ENCODE measurements at regions not wholly inside any gene's neighbourhood (a gene's known extent, or its start where the extent isn't known, plus 50 kb on each side); places are given as distances from the start of the nearest gene placed in this dataset.

DNA sequence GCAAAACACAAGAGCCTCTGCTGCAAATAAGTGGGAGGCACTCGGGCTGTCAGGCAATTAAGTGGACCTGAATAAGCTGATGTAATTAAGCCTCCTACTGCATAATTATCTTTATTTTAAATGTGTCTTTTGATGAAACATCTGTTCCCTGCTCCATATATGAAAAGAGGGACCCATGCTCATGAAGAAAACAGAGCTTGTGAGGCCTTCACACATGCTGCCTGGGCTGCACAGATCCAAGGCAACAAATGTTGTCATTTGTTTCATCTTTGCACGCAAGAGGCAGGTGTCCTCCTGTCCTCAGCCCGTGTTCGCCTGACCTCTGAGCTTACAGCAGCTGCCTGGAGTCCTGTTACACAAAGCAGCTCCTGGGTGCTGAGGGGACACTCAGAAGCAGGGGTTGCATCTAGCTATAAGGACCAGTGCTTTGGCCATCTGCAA, 381.1 kb downstream of the ZNF608 start:
- Histone ChIP-seq H3K4me2 (ENCODE audit: low read length) (no peak overlapping the region), H3K4me3 (ENCODE audit: low read length) (no peak overlapping the region), H3K4me1 (ENCODE audit: control insufficient read depth, insufficient read depth, low read length) (no peaks in the 10 kb centered on the region), H3K9ac (ENCODE audit: low read depth, low read length) (no peak overlapping the region), H3K9me3 (replicated peaks; ENCODE audit: low read length) (no peaks in the 10 kb centered on the region), H3K27me3 (ENCODE audit: control insufficient read depth, insufficient read depth, low read length) (no peaks in the 10 kb centered on the region), H3K36me3 (ENCODE audit: insufficient read depth, low read length) (no peaks in the 10 kb centered on the region)

DNA sequence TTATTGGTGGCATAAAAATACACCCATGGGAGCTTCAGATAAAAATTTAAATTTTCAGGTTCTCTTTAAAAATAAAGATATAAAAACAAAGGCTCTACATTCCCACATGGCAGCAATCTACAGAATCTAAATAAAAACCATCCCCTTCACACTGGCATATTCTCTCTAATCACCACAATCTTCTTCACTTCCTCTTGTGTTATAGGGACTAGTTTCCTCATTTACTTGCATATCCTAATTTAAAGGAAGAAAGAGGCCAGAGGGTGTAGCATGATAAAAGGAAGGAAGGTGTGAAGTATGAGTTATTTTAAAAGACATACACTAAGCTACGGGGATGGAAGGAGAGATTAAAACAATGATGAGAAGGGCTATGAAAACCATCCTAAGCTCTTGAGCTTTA, 390.5 kb downstream of the ZNF608 start:
- Histone ChIP-seq H3K4me1 (ENCODE audit: control insufficient read depth, insufficient read depth, low read length) (no peaks in the 10 kb centered on the region), H3K27me3 (ENCODE audit: control insufficient read depth, insufficient read depth, low read length) (no peaks in the 10 kb centered on the region), H3K36me3 (ENCODE audit: insufficient read depth, low read length) (no peaks in the 10 kb centered on the region), H3K9ac (ENCODE audit: low read depth, low read length) (no peak overlapping the region), H3K4me3 (ENCODE audit: low read length) (no peak overlapping the region), H3K9me3 (replicated peaks; ENCODE audit: low read length) (no peaks in the 10 kb centered on the region), H3K4me2 (ENCODE audit: low read length) (no peak overlapping the region)

DNA sequence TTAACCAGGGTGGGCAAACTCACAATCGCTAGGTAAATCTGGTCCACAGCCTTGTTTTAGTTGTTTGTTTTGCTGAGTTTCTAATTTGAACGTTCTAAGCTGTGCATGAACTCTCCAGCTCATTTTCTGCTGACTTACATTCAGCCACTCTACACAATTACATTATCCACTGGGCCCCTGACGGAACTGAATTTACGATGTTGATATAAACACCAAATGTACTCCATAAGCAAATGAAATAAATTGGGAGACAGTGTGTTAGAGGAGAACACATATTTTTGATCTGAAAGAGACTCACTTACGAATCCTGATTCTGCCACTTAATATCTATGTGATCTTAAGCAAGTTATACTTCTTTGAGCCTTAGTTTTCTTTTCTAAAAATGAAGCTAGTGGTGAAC, 393.4 kb downstream of the ZNF608 start:
- H3K27me3 ChIP-seq (ENCODE audit: control insufficient read depth, insufficient read depth, low read length): no peaks in the 10 kb centered on the region
- no peaks in the 10 kb centered on the region for H3K36me3 ChIP-seq (ENCODE audit: insufficient read depth, low read length)
- no peak overlapping the region for H3K4me3 ChIP-seq (ENCODE audit: low read length)
- H3K4me2 ChIP-seq (ENCODE audit: low read length): no peak overlapping the region
- H3K9me3 ChIP-seq (replicated peaks; ENCODE audit: low read length): no peaks in the 10 kb centered on the region
- H3K9ac ChIP-seq (ENCODE audit: low read depth, low read length): no peak overlapping the region
- no peaks in the 10 kb centered on the region for H3K4me1 ChIP-seq (ENCODE audit: control insufficient read depth, insufficient read depth, low read length)

DNA sequence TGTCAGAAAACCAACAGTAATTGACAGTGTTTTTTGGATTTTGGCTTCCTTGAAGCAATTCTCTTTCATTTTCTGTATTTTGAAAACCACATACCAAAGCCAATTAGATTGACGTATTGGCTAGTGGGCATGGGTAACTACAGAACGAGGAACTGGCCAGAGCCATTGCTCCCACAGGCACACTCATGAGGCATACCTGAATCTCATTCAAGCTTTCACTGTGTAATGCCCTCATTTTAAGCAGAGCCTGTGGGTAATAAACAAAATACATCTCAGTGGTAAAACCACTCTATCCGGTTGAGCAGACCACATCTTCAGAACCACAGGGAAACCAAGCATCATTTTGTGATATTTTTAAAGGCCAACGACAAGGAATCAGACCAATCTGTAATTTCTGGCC, 394.1 kb downstream of the ZNF608 start:
- Histone ChIP-seq H3K9ac (ENCODE audit: low read depth, low read length) (no peak overlapping the region), H3K4me1 (ENCODE audit: control insufficient read depth, insufficient read depth, low read length) (no peaks in the 10 kb centered on the region), H3K4me3 (ENCODE audit: low read length) (no peak overlapping the region), H3K4me2 (ENCODE audit: low read length) (no peak overlapping the region), H3K9me3 (replicated peaks; ENCODE audit: low read length) (no peaks in the 10 kb centered on the region), H3K36me3 (ENCODE audit: insufficient read depth, low read length) (no peaks in the 10 kb centered on the region), H3K27me3 (ENCODE audit: control insufficient read depth, insufficient read depth, low read length) (no peaks in the 10 kb centered on the region)

DNA sequence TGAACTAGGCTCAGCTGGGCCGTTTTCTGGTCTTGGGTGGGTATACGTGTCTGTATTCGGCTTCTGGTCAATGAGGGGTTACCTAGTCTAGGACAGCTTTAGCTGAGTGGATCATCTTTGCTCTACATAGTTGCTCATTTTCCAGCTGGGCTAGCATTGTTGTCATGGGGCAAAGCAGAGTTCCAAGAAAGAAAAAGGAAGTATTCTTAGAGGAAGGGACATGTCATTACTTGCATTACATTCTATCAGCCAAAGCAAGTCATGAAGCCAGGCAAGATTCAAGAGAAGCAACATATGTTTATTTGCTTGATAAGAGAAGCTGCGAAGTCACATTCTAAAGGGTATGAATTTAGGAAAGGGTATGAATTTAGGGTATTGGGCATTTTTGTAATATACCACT, 396.5 kb downstream of the ZNF608 start:
- H3K4me3 ChIP-seq (ENCODE audit: low read length): no peak overlapping the region
- H3K4me1 ChIP-seq (ENCODE audit: control insufficient read depth, insufficient read depth, low read length): no peaks in the 10 kb centered on the region
- no peak overlapping the region for H3K9ac ChIP-seq (ENCODE audit: low read depth, low read length)
- H3K27me3 ChIP-seq (ENCODE audit: control insufficient read depth, insufficient read depth, low read length): no peaks in the 10 kb centered on the region
- H3K4me2 ChIP-seq (ENCODE audit: low read length): no peak overlapping the region
- H3K36me3 ChIP-seq (ENCODE audit: insufficient read depth, low read length): no peaks in the 10 kb centered on the region
- no peaks in the 10 kb centered on the region for H3K9me3 ChIP-seq (replicated peaks; ENCODE audit: low read length)

DNA sequence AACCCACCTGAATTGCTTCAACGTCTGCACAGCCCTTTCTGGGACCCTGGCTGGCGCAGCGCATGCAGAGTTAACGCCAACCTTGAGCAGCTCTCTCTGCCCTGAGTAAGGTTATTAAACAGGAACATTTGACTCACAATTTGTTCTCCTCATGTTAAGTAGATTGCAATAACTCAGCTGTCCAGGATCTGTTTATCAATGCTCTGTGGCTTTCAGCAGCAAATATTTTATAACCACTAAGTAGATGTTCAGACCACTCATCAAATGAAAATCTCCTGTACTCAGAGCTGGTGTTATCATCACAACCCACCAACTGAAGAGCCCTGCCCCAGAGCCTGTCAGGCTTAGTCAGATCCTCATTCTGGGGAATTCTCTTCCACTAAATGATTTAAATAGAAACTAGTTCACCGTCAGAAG, 403.0 kb downstream of the ZNF608 start:
- Histone ChIP-seq H3K4me3 (ENCODE audit: low read length) (no peak overlapping the region), H3K9me3 (replicated peaks; ENCODE audit: low read length) (no peaks in the 10 kb centered on the region), H3K9ac (ENCODE audit: low read depth, low read length) (peak overlapping the region; percentile 20)

DNA sequence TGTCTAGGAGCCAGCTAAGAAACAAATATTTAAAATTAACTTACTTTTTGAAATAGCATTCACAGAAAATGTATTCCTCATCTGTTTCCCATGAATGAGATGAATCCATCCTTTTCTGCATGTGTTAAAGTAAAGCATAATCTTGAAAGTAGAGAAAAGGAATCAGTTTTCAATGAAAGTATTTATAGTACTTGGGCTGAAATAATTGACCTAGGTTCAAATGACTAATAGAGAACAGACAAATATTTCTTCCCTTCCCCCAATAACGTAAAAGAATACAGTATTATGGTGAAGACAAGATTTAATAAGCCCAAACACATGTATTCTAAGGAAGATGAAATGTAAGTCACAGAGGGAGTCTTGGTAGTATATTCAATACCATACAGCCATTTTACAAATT, 403.5 kb downstream of the ZNF608 start:
- peak overlapping the region; percentile 20 for H3K9ac ChIP-seq (ENCODE audit: low read depth, low read length)
- H3K4me3 ChIP-seq (ENCODE audit: low read length): no peak overlapping the region

More for the DNA sequence above, 403.0 kb downstream of the ZNF608 start:
- no peaks in the 10 kb centered on the region for H3K27me3 ChIP-seq (ENCODE audit: control insufficient read depth, insufficient read depth, low read length)
- H3K4me1 ChIP-seq (ENCODE audit: control insufficient read depth, insufficient read depth, low read length): peaks cover 27% of the 10 kb centered on the region
- H3K4me2 ChIP-seq (ENCODE audit: low read length): peak overlapping the region; percentile 42
- H3K36me3 ChIP-seq (ENCODE audit: insufficient read depth, low read length): no peaks in the 10 kb centered on the region

DNA sequence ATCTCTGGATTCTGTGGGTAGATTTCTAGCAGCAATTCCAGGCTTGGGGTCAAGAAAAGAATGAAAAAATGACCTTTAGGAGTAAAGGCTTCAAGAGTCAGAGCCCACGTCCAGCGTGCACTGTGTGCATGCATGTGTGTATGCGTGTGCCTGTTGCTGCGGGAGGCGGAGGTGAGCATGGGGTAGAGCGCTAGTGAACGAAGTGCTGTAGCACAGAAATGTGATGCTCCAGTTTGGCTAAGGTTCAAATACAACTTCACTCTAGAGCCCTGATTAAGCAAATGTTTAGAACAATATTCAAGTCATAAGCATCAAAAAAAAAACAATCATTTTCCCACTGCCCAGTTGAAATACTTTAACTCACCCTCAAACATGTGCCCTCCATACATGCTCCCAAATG, 403.9 kb downstream of the ZNF608 start:
- Histone ChIP-seq H3K4me2 (ENCODE audit: low read length) (peak overlapping the region; percentile 42), H3K36me3 (ENCODE audit: insufficient read depth, low read length) (no peaks in the 10 kb centered on the region), H3K4me3 (ENCODE audit: low read length) (no peak overlapping the region), H3K27me3 (ENCODE audit: control insufficient read depth, insufficient read depth, low read length) (no peaks in the 10 kb centered on the region), H3K9me3 (replicated peaks; ENCODE audit: low read length) (no peaks in the 10 kb centered on the region), H3K4me1 (ENCODE audit: control insufficient read depth, insufficient read depth, low read length) (peaks cover 27% of the 10 kb centered on the region), H3K9ac (ENCODE audit: low read depth, low read length) (no peak overlapping the region)

More for the DNA sequence above, 403.5 kb downstream of the ZNF608 start:
- H3K36me3 ChIP-seq (ENCODE audit: insufficient read depth, low read length): no peaks in the 10 kb centered on the region
- no peaks in the 10 kb centered on the region for H3K9me3 ChIP-seq (replicated peaks; ENCODE audit: low read length)
- H3K27me3 ChIP-seq (ENCODE audit: control insufficient read depth, insufficient read depth, low read length): no peaks in the 10 kb centered on the region
- peak overlapping the region; percentile 42 for H3K4me2 ChIP-seq (ENCODE audit: low read length)
- H3K4me1 ChIP-seq (ENCODE audit: control insufficient read depth, insufficient read depth, low read length): peaks cover 27% of the 10 kb centered on the region

DNA sequence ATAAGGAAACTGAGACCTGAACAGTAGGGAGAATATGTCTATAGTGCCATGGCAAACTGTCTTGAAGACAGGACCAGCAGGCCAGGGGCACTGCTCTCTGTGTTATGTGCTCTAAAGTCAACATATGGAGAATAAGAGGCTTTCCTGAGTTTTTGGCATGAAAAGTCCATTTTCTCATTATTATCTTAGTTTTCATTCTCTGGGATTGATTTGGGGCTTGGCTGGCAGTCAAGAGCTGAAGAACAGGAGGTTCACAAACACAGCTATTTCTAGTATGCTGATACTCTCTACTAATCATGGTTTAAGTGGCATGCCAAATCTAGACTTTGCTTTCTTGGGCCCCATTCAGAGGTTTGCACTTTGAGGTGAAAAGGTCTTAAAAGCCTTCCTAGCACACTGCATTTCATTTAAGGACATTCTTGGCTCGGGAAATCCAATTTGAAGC, 404.4 kb downstream of the ZNF608 start:
- Histone ChIP-seq H3K9me3 (replicated peaks; ENCODE audit: low read length) (no peaks in the 10 kb centered on the region), H3K36me3 (ENCODE audit: insufficient read depth, low read length) (no peaks in the 10 kb centered on the region), H3K27me3 (ENCODE audit: control insufficient read depth, insufficient read depth, low read length) (no peaks in the 10 kb centered on the region), H3K4me1 (ENCODE audit: control insufficient read depth, insufficient read depth, low read length) (peaks cover 27% of the 10 kb centered on the region), H3K9ac (ENCODE audit: low read depth, low read length) (no peak overlapping the region), H3K4me3 (ENCODE audit: low read length) (no peak overlapping the region), H3K4me2 (ENCODE audit: low read length) (no peak overlapping the region)

DNA sequence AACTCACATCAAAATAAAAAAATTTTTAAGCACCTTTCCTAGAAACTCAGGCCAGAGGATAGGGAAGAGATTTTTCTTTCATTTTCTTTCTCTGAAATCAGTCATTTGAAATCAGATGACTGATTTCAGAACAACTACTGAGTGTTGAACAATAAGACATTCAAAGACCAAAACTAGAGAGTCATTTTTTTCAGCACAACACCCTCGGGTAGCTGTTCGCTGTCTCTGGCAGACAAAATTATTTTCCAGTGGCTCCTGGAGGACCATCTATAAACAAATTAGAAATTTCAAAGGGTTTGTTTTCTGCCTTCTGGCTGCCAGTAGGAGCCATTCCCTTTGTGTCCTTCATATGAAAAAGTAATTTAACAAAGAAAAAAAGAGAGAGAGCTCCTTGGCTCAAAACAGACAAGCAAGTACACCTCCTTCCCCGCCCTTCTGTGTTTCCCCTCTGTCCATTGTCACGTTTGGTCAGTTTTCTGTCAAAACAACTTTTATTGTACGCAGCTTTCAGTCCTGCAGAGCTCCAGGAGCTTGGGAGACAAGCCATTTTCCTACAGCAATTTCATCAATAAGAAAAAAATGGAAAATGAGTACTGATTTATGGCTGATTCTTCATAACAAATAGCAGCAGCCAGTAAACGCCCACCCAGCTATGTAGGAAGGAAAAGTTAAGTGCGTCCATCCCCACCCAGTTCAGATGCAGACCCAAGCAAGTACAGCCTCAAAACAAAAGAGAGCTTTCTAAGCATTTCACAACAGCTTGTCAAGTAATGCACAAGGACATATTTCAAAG, 405.2 kb downstream of the ZNF608 start:
- Histone ChIP-seq H3K4me2 (ENCODE audit: low read length) (no peak overlapping the region), H3K9ac (ENCODE audit: low read depth, low read length) (no peak overlapping the region), H3K4me1 (ENCODE audit: control insufficient read depth, insufficient read depth, low read length) (peaks cover 27% of the 10 kb centered on the region), H3K9me3 (replicated peaks; ENCODE audit: low read length) (no peaks in the 10 kb centered on the region), H3K27me3 (ENCODE audit: control insufficient read depth, insufficient read depth, low read length) (no peaks in the 10 kb centered on the region), H3K4me3 (ENCODE audit: low read length) (no peak overlapping the region), H3K36me3 (ENCODE audit: insufficient read depth, low read length) (no peaks in the 10 kb centered on the region)

DNA sequence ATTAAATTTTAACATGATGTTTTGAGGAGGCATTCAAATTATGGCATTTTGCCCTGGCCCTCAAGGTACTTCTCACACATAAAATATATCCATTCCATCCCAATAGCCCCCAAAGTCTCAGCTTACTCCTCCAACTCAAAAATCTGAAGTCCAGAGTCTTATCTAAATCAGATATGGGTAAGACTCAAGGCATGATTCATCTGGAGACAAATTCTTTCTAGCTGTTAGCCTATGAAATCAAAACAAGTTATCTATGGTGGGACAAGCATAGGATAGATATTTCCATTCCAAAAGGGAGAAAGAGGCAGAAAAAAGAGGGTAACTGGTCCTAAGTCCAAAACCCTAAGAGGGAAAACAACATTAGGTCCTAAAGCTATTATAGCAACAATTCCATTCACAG, 408.4 kb downstream of the ZNF608 start:
- Histone ChIP-seq H3K9me3 (replicated peaks; ENCODE audit: low read length) (no peaks in the 10 kb centered on the region), H3K4me2 (ENCODE audit: low read length) (no peak overlapping the region), H3K4me3 (ENCODE audit: low read length) (no peak overlapping the region), H3K36me3 (ENCODE audit: insufficient read depth, low read length) (no peaks in the 10 kb centered on the region), H3K4me1 (ENCODE audit: control insufficient read depth, insufficient read depth, low read length) (peaks cover 15% of the 10 kb centered on the region), H3K9ac (ENCODE audit: low read depth, low read length) (no peak overlapping the region), H3K27me3 (ENCODE audit: control insufficient read depth, insufficient read depth, low read length) (no peaks in the 10 kb centered on the region)

All from skeletal muscle satellite cell (primary cell).